CD4-positive, alpha-beta T cell (primary cell): ENCODE measurements at regions not wholly inside any gene's neighbourhood (a gene's known extent, or its start where the extent isn't known, plus 50 kb on each side); places are given as distances from the start of the nearest gene placed in this dataset.

Experiments
- ATAC-seq: fragments of 200-7000 bp; cut with Tn5 transposase; one replicate; pipeline ENCODE4 v1.10.0; 2022; ENCODE audit warnings: mild to moderate bottlenecking; ENCODE audit not compliant: poor library complexity
- CTCF ChIA-PET: fragments of 350-600 bp; sonication (Branson Sonifier 250); formaldehyde crosslinking; loops from one replicate; lab custom pipeline; 2021; ENCODE audit warnings: antibody characterized with exemption, inconsistent platforms; lab: Charles Lee
- POLR2A ChIA-PET: fragments of 350-600 bp; sonication (Branson Sonifier 250); formaldehyde crosslinking; loops from one replicate; lab custom pipeline; 2021; ENCODE audit warnings: antibody characterized with exemption, inconsistent platforms; lab: Charles Lee
- DNase-seq, 14 experiments: peaks; one replicate each; pipeline ENCODE4 v3.0.0-alpha.2; 2013 to 2020; ENCODE audit warnings: mixed read lengths in 2 of 14
- H3K27ac ChIP-seq, 2 donors: one replicate each; pipeline versions ENCODE4 v1.5.1 to v1.7.0; 2013; ENCODE audit warnings: low read length in 2 of 2, low read depth in 1 of 2, mild to moderate bottlenecking in 1 of 2
- H3K27me3 ChIP-seq, 2 experiments: 1 replicate in 1 of 2; 2 replicates in 1 of 2; pipeline versions ENCODE4 v1.6.1 to v1.7.0; 2013; ENCODE audit warnings: low read length in 2 of 2, control low read depth in 1 of 2, mild to moderate bottlenecking in 1 of 2, moderate library complexity in 1 of 2; ENCODE audit not compliant: insufficient read depth in 2 of 2, control insufficient read depth in 1 of 2
- H3K36me3 ChIP-seq: one replicate; pipeline ENCODE4 v1.6.1; 2013; ENCODE audit warnings: low read length, control low read depth; ENCODE audit not compliant: insufficient read depth
- H3K4me1 ChIP-seq: one replicate; pipeline ENCODE4 v1.6.1; 2013; ENCODE audit warnings: low read length, control low read depth; ENCODE audit not compliant: insufficient read depth
- H3K4me3 ChIP-seq: one replicate; pipeline ENCODE4 v1.5.1; 2013; ENCODE audit warnings: mild to moderate bottlenecking, low read length, moderate library complexity
- H3K9me3 ChIP-seq, 2 experiments: 1 replicate in 1 of 2; 2 replicates in 1 of 2; pipeline versions ENCODE4 v1.6.1 to v1.7.0; 2013; ENCODE audit warnings: low read length in 2 of 2, mild to moderate bottlenecking in 2 of 2, control low read depth in 1 of 2, moderate library complexity in 1 of 2; ENCODE audit not compliant: control insufficient read depth in 1 of 2, insufficient read depth in 1 of 2
- H3K27ac Mint-ChIP-seq: one replicate; pipeline ENCODE4 v1.8.0; 2020; ENCODE audit warnings: mixed read lengths
- H3K27me3 Mint-ChIP-seq: one replicate; pipeline ENCODE4 v1.8.0; 2021; ENCODE audit warnings: mixed read lengths
- H3K36me3 Mint-ChIP-seq: one replicate; pipeline ENCODE4 v1.8.0; 2021; ENCODE audit warnings: low read depth, mixed read lengths
- H3K4me1 Mint-ChIP-seq: one replicate; pipeline ENCODE4 v1.8.0; 2021; ENCODE audit warnings: low read depth, mixed read lengths
- H3K4me3 Mint-ChIP-seq: one replicate; pipeline ENCODE4 v1.8.0; 2020; ENCODE audit warnings: mild to moderate bottlenecking, mixed read lengths
- H3K9me3 Mint-ChIP-seq: one replicate; pipeline ENCODE4 v1.8.0; 2020; ENCODE audit warnings: mixed read lengths
- CTCF ChIP-seq: fragments of 200-600 bp; IDR thresholded peaks from one replicate; pipeline ENCODE4 v1.8.0; 2022; ENCODE audit warnings: antibody characterized with exemption, mild to moderate bottlenecking
- intact Hi-C, 2 experiments: fragments of 100-400 bp; cut with DNase I in 1 of 2; cut with micrococcal nuclease in 1 of 2; formaldehyde crosslinking; loops; one replicate each; pipeline versions ENCODE4 v1.15.1 to v1.9.0; 2023 to 2025; cut with DNase I, micrococcal nuclease

GRCh38 chr4:135804785-135805184 lies 1603.2 kb upstream of the PABPC4L start:
- ChIA-PET POLR2A (no interaction called here), CTCF (no interaction called here)
- Histone ChIP-seq H3K9me3 (peaks cover 0 to 3% of the 10 kb centered on the region in 2 experiments), H3K36me3 (no peaks in the 10 kb centered on the region), H3K27ac (no peak overlapping the region), H3K4me3 (no peak overlapping the region), H3K27me3 (no peaks in the 10 kb centered on the region), H3K4me1 (no peaks in the 10 kb centered on the region)
- Mint-ChIP-seq H3K27ac (no peak overlapping the region), H3K36me3 (no peaks in the 10 kb centered on the region), H3K27me3 (no peaks in the 10 kb centered on the region), H3K4me1 (no peaks in the 10 kb centered on the region), H3K9me3 (peaks cover 5% of the 10 kb centered on the region), H3K4me3 (no peak overlapping the region)
- no peak for TF ChIP-seq CTCF
- DNase-seq (no peak), ATAC-seq (no peak)
- intact Hi-C loops, result no loop called here

- ChIA-PET CTCF (no interaction called here), POLR2A (no interaction called here)
- Histone ChIP-seq H3K4me3 (no peak overlapping the region), H3K9me3 (peaks cover under 1 to 3% of the 10 kb centered on the region in 2 experiments), H3K27me3 (no peaks in the 10 kb centered on the region), H3K4me1 (no peaks in the 10 kb centered on the region), H3K27ac (no peak overlapping the region), H3K36me3 (no peaks in the 10 kb centered on the region)
- H3K9me3 Mint-ChIP-seq, result peaks cover 2% of the 10 kb centered on the region
- no peaks in the 10 kb centered on the region for H3K36me3 Mint-ChIP-seq
- no peaks in the 10 kb centered on the region for H3K4me1 Mint-ChIP-seq
- H3K27me3 Mint-ChIP-seq, result no peaks in the 10 kb centered on the region
- no peak overlapping the region for H3K27ac Mint-ChIP-seq
- DNase-seq (no peak), ATAC-seq (no peak)
- no peak for TF ChIP-seq CTCF
- H3K4me3 Mint-ChIP-seq, result no peak overlapping the region
- intact Hi-C loops, result no loop called here
Observed at GRCh38 chr4:135777361-135777760, 1575.8 kb upstream of the PABPC4L start.

- no peaks in the 10 kb centered on the region for H3K27me3 Mint-ChIP-seq
- H3K27me3 ChIP-seq, result no peaks in the 10 kb centered on the region
- POLR2A ChIA-PET, result no interaction called here
- CTCF ChIA-PET, result no interaction called here
- TF ChIP-seq CTCF, result no peak
- no peaks in the 10 kb centered on the region for H3K4me1 ChIP-seq
- no peak overlapping the region for H3K27ac Mint-ChIP-seq
- peaks cover 3 to 5% of the 10 kb centered on the region in 2 experiments for H3K9me3 ChIP-seq
- DNase-seq, result no peak
- no peak overlapping the region for H3K4me3 ChIP-seq
- H3K4me1 Mint-ChIP-seq, result no peaks in the 10 kb centered on the region
- no peaks in the 10 kb centered on the region for H3K36me3 ChIP-seq
- no peak overlapping the region for H3K27ac ChIP-seq
- intact Hi-C loops, result no loop called here
- no peak for ATAC-seq
- no peaks in the 10 kb centered on the region for H3K36me3 Mint-ChIP-seq
- H3K4me3 Mint-ChIP-seq, result no peak overlapping the region
- H3K9me3 Mint-ChIP-seq, result peaks cover 5% of the 10 kb centered on the region
Observed at GRCh38 chr4:135775909-135776308, 1574.3 kb upstream of the PABPC4L start.
